ENCODE measurements at regions not wholly inside any gene's neighbourhood (a gene's known extent, or its start where the extent isn't known, plus 50 kb on each side); places are given as distances from the start of the nearest gene placed in this dataset.
A peak's percentile ranks its signal among the peaks of the same experiment; 100 is the strongest.

GRCh38 chr2:117436697-117437096 lies 377.8 kb upstream of the DDX18 start:
- Histone ChIP-seq H3K36me3 (no peaks in the 10 kb centered on the region), H3K27me3 (no peaks in the 10 kb centered on the region), H3K4me1 (no peaks in the 10 kb centered on the region), H3K4me3 (no peak overlapping the region), H3K27ac (no peak overlapping the region), H3K9me3 (no peaks in the 10 kb centered on the region)
- no peak for TF ChIP-seq POLR2A (IDR thresholded peaks at IDR 0.05)
- TF ChIP-seq POLR2AphosphoS5 (IDR thresholded peaks at IDR 0.05), result no peak
- TF ChIP-seq CTCF (IDR thresholded peaks at IDR 0.05), result no peak
- no peak for DNase-seq (ENCODE audit: low spot score in 2 of 2)
- intact Hi-C loops (cut with DNase I; ENCODE audit: low total_unique reads), result no loop called here

- intact Hi-C loops (cut with DNase I; ENCODE audit: low total_unique reads), result loop anchor here (5.0 kb wide), 1 partner anchor 493 kb away; no protein-coding TSS in a partner anchor
These were observed 344.0 kb upstream of the DDX18 start for GRCh38 chr2:117470311-117471095.

GRCh38 chr2:117481608-117482007 lies 332.9 kb upstream of the DDX18 start:
- Histone ChIP-seq H3K27me3 (no peaks in the 10 kb centered on the region), H3K4me3 (no peak overlapping the region), H3K27ac (no peak overlapping the region), H3K4me1 (no peaks in the 10 kb centered on the region), H3K9me3 (peaks cover 13 to 36% of the 10 kb centered on the region in 2 donors), H3K36me3 (no peaks in the 10 kb centered on the region)
- no peak for DNase-seq (ENCODE audit: low spot score in 2 of 2)
- intact Hi-C loops (cut with DNase I; ENCODE audit: low total_unique reads), result no loop called here
- TF ChIP-seq POLR2AphosphoS5 (IDR thresholded peaks at IDR 0.05) (no peak), POLR2A (IDR thresholded peaks at IDR 0.05) (no peak), CTCF (IDR thresholded peaks at IDR 0.05) (no peak)

More at GRCh38 chr2:117470311-117471095, 344.0 kb upstream of the DDX18 start:
- TF ChIP-seq CTCF (IDR thresholded peaks at IDR 0.05), result peak in 2 of 3 donors; percentile 21 to 23
- no peak for TF ChIP-seq POLR2A (IDR thresholded peaks at IDR 0.05)
- no peak for TF ChIP-seq POLR2AphosphoS5 (IDR thresholded peaks at IDR 0.05)
- DNase-seq (ENCODE audit: low spot score in 2 of 2), result no peak
- H3K27ac ChIP-seq, result no peak overlapping the region
- no peaks in the 10 kb centered on the region for H3K9me3 ChIP-seq
- H3K36me3 ChIP-seq, result no peaks in the 10 kb centered on the region
- H3K4me1 ChIP-seq, result no peaks in the 10 kb centered on the region
- no peaks in the 10 kb centered on the region for H3K27me3 ChIP-seq
- no peak overlapping the region for H3K4me3 ChIP-seq

GRCh38 chr2:117485588-117485987 lies 328.9 kb upstream of the DDX18 start:
- Histone ChIP-seq H3K9me3 (peaks cover 0 to 4% of the 10 kb centered on the region in 2 donors), H3K27me3 (no peaks in the 10 kb centered on the region), H3K27ac (no peak overlapping the region), H3K4me3 (no peak overlapping the region), H3K36me3 (no peaks in the 10 kb centered on the region), H3K4me1 (no peaks in the 10 kb centered on the region)
- intact Hi-C loops (cut with DNase I; ENCODE audit: low total_unique reads), result no loop called here
- TF ChIP-seq POLR2A (IDR thresholded peaks at IDR 0.05), result no peak
- TF ChIP-seq POLR2AphosphoS5 (IDR thresholded peaks at IDR 0.05), result no peak
- TF ChIP-seq CTCF (IDR thresholded peaks at IDR 0.05), result no peak
- DNase-seq (ENCODE audit: low spot score in 2 of 2), result no peak

- H3K27ac ChIP-seq, result no peak overlapping the region
- no peaks in the 10 kb centered on the region for H3K27me3 ChIP-seq
- H3K36me3 ChIP-seq, result no peaks in the 10 kb centered on the region
- TF ChIP-seq POLR2AphosphoS5 (IDR thresholded peaks at IDR 0.05) (no peak), POLR2A (IDR thresholded peaks at IDR 0.05) (no peak), CTCF (IDR thresholded peaks at IDR 0.05) (no peak)
- no peaks in the 10 kb centered on the region for H3K9me3 ChIP-seq
- DNase-seq (ENCODE audit: low spot score in 2 of 2), result no peak
- H3K4me3 ChIP-seq, result no peak overlapping the region
- H3K4me1 ChIP-seq, result no peaks in the 10 kb centered on the region
- intact Hi-C loops (cut with DNase I; ENCODE audit: low total_unique reads), result no loop called here
These were observed 328.4 kb upstream of the DDX18 start for GRCh38 chr2:117486081-117486480.
